ENCODE measurements at regions not wholly inside any gene's neighbourhood (a gene's known extent, or its start where the extent isn't known, plus 50 kb on each side); places are given as distances from the start of the nearest gene placed in this dataset.

DNA sequence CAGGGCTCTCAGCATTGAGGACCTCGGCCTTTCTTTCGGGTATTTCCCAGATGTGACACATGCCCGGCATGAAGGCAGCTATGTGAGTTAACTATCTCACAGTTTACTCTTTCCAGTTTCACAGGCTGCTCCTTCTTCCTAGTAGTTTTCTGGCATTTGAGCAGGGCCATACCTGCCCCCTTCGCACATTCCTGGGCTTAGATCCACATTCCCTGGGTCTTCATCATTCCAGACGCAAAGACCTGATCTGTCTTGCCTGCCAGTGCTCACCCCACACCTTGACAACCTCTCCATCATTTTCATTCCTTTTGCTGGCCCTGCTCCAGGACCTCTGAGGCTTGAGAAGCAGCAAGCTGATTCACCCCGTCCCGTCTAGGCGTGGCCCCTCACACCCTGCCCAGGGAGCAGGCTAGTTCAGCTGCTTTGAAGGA is 227.5 kb downstream of the WDR11 start:
- DNase-seq (ENCODE audit: low read depth), result no peak
- no peak overlapping the region for H3K4me3 ChIP-seq (ENCODE audit: low read length)
- TF ChIP-seq, protein P1, sequence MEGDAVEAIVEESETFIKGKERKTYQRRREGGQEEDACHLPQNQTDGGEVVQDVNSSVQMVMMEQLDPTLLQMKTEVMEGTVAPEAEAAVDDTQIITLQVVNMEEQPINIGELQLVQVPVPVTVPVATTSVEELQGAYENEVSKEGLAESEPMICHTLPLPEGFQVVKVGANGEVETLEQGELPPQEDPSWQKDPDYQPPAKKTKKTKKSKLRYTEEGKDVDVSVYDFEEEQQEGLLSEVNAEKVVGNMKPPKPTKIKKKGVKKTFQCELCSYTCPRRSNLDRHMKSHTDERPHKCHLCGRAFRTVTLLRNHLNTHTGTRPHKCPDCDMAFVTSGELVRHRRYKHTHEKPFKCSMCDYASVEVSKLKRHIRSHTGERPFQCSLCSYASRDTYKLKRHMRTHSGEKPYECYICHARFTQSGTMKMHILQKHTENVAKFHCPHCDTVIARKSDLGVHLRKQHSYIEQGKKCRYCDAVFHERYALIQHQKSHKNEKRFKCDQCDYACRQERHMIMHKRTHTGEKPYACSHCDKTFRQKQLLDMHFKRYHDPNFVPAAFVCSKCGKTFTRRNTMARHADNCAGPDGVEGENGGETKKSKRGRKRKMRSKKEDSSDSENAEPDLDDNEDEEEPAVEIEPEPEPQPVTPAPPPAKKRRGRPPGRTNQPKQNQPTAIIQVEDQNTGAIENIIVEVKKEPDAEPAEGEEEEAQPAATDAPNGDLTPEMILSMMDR (conservative IDR thresholded peaks at IDR 0.05; ENCODE audit: low read length), result no peak

DNA sequence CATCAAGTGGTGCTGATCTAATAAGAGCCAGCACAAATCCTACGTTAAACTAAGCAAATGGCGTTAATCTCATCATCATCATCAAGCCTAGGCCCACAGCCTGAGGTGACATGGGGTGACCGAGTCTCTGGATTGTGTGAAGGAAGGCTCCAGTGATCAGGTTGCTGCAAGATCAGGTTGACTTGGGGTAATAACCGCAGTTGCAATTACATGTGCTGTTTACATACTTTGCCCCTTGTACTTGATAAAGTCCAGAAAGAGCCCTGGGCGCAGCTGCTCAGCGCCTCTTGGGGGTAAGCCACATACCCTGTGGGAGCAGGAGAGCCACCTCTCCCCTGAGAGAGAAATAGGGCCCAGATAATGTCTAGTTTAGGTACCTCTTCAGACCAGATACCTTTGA is 228.1 kb downstream of the WDR11 start:
- H3K4me3 ChIP-seq (ENCODE audit: low read length), result no peak overlapping the region
- TF ChIP-seq, protein P1 (conservative IDR thresholded peaks at IDR 0.05; ENCODE audit: low read length), result no peak
- DNase-seq (ENCODE audit: low read depth), result no peak

DNA sequence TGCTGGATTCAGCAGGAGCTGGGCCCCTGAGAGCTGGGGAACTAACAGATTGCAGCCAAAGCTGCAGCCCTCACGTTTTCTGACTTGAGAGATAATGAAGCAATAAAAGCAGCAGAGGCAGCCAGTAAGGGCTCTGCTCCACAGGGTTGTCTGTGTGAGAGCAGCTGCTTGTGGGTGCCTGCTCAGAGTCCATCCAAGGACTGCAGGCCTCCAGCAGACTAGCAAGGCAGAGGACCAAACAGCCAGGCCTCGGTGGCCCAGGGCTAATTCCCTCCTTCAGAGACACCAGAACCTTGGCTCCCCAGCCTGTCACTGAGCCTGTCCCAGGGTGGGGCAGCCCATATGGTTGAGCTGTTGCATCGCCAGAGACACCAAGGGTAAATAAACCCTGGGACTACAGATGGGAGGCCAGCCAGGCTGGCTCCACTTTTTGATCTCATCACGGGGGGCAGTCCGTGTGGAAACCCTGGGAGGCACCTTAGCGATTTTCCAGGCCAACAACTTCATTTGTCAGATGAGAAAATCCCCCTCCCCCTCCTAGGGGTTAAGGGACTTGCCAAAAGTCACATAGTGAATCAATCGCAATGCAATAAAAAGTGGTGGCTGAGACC is 229.2 kb downstream of the WDR11 start:
- H3K4me3 ChIP-seq (ENCODE audit: low read length), result no peak overlapping the region
- TF ChIP-seq, protein P1 (conservative IDR thresholded peaks at IDR 0.05; ENCODE audit: low read length), result no peak
- no peak for DNase-seq (ENCODE audit: low read depth)

DNA sequence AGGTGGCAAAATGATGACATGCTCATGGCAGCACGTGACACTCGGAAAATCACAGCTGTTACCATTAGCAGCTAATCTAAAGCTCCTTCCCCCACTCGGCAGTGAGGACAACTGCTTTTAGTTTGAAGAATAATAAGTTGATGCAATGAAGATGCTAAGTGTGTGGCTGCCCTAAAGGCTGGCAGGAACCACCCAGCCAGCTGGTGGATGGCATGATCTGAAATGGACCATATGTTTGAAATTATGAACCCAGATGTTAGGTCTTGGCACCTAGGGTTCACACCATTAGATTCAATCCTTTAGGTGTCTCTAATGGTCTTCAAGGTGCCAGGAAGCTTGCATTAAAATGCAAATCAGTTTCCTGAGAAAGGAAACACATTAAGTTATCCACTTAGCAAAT is 230.1 kb downstream of the WDR11 start:
- DNase-seq (ENCODE audit: low read depth), result no peak
- TF ChIP-seq, protein P1 (conservative IDR thresholded peaks at IDR 0.05; ENCODE audit: low read length), result no peak
- H3K4me3 ChIP-seq (ENCODE audit: low read length), result no peak overlapping the region

DNA sequence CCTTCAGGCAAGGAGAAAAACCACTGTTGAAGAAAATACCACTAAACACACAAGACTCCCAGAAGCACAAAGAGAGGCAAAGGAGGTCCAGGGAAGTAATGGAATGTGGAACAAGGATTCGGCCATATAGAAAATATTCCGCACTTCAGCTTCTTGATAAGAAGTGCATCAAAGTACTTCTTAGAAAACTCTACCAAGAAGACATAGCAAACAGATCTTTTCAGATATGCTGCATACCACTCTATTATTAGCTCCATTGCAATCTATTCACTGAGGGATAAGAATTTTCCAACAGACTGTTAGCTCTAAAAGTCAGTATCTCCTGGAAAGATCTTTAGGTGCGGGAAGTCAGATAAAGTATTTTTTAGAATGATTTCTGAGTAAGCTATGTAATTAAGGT is 231.8 kb downstream of the WDR11 start:
- no peak overlapping the region for H3K4me3 ChIP-seq (ENCODE audit: low read length)
- TF ChIP-seq, protein P1 (conservative IDR thresholded peaks at IDR 0.05; ENCODE audit: low read length), result no peak
- no peak for DNase-seq (ENCODE audit: low read depth)

DNA sequence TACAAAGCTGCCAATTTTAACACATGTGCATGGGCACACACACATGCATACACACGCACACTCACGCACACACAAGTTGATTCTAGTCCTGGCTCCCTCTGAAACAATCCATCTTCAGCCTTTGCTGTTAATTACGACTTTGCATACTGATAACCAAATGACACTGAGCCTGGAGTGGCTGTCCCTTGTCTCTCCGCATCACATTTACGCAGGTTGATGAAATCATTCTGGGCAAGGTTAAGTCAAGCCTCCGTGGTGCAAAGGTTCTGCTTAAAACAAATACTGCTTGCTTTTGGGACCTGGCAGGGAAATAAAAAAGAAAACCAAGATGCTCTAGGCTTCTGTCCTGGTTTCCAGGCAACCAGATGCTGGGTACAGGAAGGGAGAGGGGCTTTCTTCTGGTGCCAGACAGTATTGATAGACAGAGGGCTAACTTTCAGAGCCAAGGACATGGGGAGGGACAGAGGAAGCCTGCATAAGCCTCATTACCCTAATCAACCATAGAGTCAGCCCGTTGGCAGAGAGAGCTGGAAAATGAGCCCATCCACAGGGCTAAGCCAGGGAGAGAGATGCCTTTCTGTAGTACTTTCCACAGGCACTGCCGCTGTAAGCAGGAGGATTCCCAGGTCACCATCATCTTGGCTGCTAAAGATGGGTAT is 233.0 kb downstream of the WDR11 start:
- DNase-seq (ENCODE audit: low read depth), result no peak
- H3K4me3 ChIP-seq (ENCODE audit: low read length), result no peak overlapping the region
- TF ChIP-seq, protein P1 (conservative IDR thresholded peaks at IDR 0.05; ENCODE audit: low read length), result no peak

DNA sequence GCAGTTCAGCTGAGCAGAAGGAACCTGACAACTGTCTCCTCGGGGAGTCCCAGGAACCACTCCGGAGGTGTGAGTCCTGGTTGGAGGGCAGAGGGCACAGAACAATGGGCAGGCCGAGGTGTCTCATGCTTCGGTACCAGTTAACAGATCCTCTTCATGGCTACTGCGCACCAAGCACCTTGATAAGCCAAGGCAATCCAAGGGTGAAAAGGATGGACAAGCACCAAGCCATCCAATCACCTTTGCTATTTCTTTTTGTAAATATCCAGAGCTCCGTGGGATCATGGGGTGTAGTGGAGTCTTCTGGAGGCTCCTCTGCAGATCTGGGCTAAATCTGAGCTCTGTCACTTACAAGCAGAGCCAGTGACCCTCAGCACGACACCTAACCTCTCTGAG is 233.5 kb downstream of the WDR11 start:
- TF ChIP-seq, protein P1 (conservative IDR thresholded peaks at IDR 0.05; ENCODE audit: low read length), result no peak
- no peak for DNase-seq (ENCODE audit: low read depth)
- H3K4me3 ChIP-seq (ENCODE audit: low read length), result no peak overlapping the region

Measured in AG10803 (cell line).